NCI-H1092 (cell line): ENCODE measurements at regions not wholly inside any gene's neighbourhood (a gene's known extent, or its start where the extent isn't known, plus 50 kb on each side); places are given as distances from the start of the nearest gene placed in this dataset.
A peak's percentile ranks its signal among the peaks of the same experiment; 100 is the strongest.
"Not testable (repeated sequence)": the region's sequence is repeated elsewhere in the genome, so short reads cannot be mapped to it uniquely, and the experiment has no call there.

Source experiments
- DNase-seq: peaks from one replicate; lab custom pipeline; 2025; lab: John Stamatoyannopoulos, UW

DNA sequence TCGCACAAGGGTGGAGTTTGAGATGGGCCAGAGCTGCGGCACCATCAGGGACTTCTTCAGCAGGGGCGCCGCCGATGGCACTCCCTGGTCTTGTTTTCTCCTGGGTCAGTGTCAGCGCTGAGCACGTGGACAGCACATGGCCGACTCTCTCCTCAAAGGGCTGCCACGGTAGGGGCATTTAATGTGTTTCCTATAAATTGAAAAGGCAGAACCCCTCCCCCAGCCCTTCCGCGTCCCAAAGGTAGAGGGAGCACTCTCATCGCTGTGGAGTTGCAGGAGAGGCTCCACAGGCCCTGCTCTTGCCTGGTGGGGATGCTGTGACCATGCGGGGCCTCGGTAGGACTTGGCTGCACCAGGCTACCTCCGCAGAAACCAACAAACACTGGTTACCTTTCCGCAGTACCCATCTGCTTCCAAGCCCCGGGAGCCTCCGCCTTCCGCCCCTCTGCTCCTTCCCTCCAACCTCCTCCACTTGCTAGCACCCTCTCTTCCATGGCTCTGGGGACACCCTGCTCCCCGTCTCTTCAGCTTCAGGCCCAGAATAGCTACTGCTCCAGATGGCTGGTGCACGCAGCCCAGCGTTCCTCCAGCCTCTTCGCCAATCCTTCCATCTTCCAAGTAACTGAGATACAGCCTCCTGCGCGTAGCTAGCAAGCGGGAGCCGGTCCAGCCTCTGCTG lies 166.3 kb upstream of the ADCY1 start:
- peak; percentile 16 for DNase-seq

DNA sequence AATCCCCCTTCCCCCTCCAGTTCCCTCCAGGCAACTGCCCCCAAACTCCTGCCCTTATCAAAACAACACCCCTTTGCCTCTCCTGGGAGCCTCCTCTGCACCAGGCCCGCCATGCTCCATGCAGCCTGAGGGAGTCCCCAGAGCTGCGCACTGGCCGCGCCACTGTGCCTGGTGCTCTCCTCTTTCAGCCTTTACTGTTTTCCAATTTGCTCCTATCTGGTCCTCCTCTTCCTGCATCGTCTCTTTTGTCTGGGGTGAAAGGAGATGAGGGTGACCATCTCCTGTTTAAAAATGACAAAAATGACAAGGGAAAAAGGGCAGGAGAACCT lies 165.8 kb upstream of the ADCY1 start:
- no peak for DNase-seq

DNA sequence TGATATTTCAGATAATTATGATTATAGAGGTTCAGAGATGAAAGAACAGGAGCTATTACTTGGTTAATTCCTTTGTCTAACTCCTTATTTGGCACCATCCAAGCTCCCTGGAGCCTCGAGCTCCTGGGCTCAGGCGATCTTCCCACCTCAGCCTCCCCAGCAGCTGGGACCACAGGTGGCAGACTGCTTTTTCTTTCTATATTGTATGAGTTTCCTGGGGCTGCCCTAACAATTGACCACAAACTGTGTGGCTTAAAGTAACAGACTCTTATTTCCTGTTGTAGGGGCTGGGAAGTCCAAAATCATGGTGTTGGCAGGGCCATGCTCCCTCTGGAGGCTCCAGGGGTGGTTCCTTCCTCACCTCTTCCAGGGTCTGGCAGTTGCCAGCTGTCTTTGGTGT lies 163.3 kb upstream of the ADCY1 start:
- DNase-seq, result no peak

- no peak for DNase-seq
These were observed 160.7 kb upstream of the ADCY1 start for GRCh38 chr7:45413419-45413818.

DNA sequence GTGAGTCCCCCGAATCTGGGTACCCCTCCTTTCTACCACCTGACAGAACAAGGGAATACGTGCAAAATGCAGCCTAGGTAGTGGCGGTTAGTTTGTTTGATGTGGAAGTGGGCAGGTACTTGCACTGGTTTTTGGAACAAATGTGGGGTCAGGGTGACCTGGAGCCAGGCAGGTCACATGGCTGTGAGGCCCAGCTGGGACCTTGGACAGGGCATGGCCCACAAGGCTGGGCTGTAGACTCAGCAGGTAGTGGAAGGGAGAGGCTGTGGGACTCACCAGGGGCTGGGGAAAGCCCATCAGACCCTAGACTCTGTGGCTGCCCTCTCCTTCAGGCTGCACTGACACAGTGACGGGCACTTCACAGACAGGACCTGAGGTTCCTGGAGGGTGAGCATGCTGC lies 159.9 kb upstream of the ADCY1 start:
- no peak for DNase-seq

- no peak for DNase-seq
These were observed 158.9 kb upstream of the ADCY1 start for GRCh38 chr7:45415265-45415664.

GRCh38 chr7:45416846-45417245 lies 157.3 kb upstream of the ADCY1 start:
- DNase-seq, result no peak

- no peak for DNase-seq
These were observed 156.9 kb upstream of the ADCY1 start for GRCh38 chr7:45417268-45417667.

- DNase-seq, result no peak
These were observed 156.4 kb upstream of the ADCY1 start for GRCh38 chr7:45417735-45418134.

DNA sequence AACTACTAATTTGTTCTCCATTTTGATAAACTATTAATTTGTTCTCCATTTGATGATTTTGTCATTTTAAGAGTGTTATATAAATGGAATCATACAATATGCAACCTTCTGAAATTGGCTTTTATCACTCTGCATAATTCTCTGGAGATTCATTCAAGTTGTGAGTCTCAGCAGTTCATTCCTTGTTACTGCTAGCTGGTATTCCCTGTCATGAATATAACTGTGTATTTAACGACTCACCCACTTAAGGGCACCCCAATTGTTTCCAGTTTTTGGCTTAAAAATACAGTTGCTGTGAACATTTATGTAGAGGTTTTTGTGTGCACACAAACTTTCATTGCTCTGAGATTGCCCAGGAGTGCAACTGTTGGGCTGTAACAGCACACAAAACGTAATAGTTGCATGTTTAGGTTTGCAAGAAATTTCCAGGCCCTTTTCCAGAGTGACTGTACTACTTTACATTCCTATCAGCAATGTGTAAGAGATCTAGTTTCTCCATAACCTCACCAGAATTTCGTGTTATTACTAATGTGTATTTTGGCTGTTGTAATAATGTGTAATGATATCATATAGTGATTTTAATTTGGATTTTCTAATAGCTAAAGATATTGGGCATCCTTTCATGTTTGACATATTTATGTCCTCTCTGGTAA lies 153.2 kb upstream of the ADCY1 start:
- DNase-seq, result no peak

DNA sequence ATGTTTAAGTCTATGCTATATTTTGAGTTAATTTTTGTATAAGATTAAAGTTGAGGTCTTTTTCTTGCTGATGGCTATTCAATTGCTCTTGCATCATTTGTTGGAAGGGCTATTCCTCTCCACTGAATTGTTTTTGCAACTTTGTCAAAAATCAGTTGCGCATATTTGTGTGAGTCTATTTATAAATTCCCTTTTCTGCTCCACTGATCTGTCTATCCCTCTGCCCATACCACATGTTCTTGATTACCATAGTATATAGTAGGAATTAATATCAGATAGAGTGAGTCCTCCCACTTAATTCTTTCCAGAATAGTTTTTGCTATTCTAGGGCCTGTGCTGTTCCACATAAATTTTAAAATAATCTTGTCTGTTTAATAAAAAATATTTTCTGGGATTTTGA lies 152.4 kb upstream of the ADCY1 start:
- DNase-seq, result no peak

- no peak for DNase-seq
These were observed 143.8 kb upstream of the ADCY1 start for GRCh38 chr7:45430397-45430796.

GRCh38 chr7:45434167-45434784 lies 139.9 kb upstream of the ADCY1 start:
- DNase-seq, result no peak

GRCh38 chr7:45435131-45435530 lies 139.0 kb upstream of the ADCY1 start:
- no peak for DNase-seq

- no peak for DNase-seq
These were observed 138.3 kb upstream of the ADCY1 start for GRCh38 chr7:45435846-45436245.

DNA sequence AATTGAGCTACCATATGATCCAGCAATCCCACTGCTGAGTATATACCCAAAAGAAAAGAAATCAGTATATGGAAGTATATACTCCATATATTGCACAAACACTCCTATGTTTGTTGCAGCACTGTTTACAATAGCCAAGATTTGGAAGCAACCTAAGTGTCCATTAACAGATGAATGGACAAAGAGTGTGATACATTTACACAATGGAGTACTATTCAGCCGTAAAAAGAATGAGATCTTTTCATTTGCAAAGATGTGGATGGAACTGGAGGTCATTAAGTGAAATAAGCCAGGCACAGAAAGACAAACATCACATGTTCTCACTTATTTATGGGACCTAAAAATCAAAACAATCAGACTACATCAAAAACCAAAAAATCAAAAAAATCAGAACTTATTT lies 133.4 kb upstream of the ADCY1 start:
- not testable (repeated sequence) for DNase-seq

DNA sequence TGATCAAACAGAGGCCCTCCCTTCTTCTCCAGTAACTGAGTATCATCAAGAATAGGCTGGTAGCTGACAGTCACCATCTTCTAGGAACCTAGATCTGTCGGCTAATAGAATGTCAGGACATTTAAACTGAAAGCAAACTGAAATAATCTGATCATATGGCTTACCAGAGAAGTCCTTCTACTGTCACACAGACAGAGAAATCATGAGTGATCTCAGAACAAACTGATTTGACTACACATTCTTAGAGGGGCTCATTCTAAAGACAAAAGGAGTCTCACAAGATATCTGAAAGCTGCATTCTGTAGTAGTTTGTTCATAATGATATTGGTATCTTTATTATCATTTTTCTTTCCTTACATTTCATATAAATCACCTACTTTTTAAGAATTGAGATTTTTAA lies 130.9 kb upstream of the ADCY1 start:
- DNase-seq, result no peak

- DNase-seq, result no peak
These were observed 127.8 kb upstream of the ADCY1 start for GRCh38 chr7:45446195-45446944.

- no peak for DNase-seq
These were observed 126.9 kb upstream of the ADCY1 start for GRCh38 chr7:45447296-45447695.

- DNase-seq, result no peak
These were observed 123.5 kb upstream of the ADCY1 start for GRCh38 chr7:45450571-45451204.

DNA sequence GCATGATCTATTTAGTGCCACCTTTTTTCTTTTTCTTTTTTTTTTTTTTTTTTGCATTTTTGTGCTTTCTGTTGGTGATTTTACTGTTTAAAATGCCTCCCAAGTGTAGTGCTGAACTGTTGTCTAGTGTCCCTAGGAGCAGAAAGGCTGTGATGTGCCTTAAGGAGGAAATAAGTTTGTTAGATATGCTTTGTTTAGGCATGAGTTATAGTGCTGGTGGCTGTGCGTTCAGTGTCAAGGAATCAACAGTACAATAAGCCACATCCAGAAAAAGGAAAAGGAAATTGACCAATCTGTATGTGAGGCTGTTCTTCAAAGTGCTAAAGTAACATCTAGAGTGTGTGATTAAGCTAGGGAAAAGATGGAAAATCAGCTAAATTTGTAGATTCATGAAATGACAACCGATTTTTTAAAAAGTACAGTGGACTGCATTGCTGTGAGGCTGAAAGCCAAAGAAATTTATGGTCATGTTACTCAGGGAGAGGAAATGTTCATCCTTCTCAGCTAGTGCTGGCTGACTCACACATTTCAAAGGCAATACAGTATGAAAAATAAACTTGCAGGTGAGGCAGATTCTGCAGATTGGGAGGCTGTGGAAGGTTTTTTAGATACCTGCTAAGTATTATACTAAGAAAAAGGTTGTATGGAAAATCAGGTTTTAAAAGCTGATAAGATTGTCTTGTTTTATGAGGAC lies 122.7 kb upstream of the ADCY1 start:
- no peak for DNase-seq

DNA sequence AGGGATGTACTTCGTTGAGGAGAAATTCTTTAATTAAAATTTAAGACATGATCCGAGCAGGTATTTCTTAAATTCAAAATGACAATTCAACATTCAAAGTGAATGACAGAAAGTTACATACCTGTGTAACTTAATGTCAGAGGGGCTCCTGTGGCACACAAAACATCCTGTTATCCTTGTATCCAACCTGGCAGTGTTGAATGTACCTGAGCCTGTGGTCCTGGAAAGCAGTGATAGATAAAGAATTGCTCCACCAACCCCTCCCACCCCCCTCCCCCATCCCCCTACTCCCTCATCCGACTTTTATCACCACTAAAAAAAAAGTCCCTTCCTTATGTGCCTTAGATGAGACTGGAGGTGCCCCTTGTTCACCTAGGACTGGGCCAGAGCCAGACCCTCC lies 119.4 kb upstream of the ADCY1 start:
- no peak for DNase-seq
